Limb (tissue), 2 donors: ENCODE measurements at regions not wholly inside any gene's neighbourhood (a gene's known extent, or its start where the extent isn't known, plus 50 kb on each side); places are given as distances from the start of the nearest gene placed in this dataset.

Experiments
- DNase-seq, 2 donors: peaks; one replicate each; pipeline ENCODE4 v3.0.0-alpha.2; 2016; ENCODE audit errors: extremely low spot score in 2 of 2

- DNase-seq = no peak
Measured at GRCh38 chr4:123833171-123833643, 436.6 kb downstream of the SPRY1 start.

GRCh38 chr4:123835831-123836590, 439.4 kb downstream of the SPRY1 start:
- no peak for DNase-seq

- no peak for DNase-seq
Measured at GRCh38 chr4:123836851-123837595, 440.4 kb downstream of the SPRY1 start.

DNA sequence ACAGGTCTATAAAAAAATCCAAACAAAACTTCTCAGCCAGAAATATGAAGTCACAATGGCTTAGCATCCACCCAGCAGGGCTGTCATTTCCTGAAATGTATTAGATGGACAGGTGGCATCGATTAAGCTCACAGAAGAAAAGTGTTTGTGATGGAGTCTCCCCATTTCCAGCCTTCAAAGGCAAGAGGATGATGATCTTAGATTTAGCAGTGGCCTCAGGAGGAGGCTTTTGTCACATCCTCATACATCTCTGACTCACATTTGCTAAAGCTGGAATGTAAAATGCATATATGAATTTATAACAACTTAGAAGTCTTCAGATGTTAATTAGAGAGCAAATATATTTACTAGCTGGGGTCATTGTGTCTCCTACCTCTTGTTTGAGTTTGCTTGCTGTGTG, 441.9 kb downstream of the SPRY1 start:
- DNase-seq = no peak

DNA sequence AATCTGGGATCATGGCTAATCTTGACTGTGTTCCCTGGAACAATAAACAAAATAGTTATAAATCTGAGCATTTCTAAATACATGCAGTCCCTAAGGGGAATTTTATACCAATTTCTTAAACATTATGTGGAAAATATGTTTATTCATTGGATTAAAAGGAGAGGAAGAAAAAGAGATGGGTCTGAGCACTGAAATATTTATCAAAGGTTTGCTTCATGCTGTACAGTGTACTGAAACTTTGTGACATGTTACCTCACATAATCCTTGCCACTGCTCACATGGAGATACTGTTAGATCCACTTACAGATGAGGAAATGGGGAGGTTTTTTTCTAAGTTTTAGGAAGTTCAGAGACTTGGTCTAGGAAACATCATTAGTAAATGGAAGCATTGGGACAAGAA, 443.6 kb downstream of the SPRY1 start:
- DNase-seq = no peak

- no peak for DNase-seq
Measured at GRCh38 chr4:123841447-123842121, 445.0 kb downstream of the SPRY1 start.

- DNase-seq = no peak
Measured at GRCh38 chr4:123843137-123843536, 446.5 kb downstream of the SPRY1 start.

GRCh38 chr4:123844374-123844773, 447.8 kb downstream of the SPRY1 start:
- DNase-seq = no peak

GRCh38 chr4:123846092-123846491, 449.5 kb downstream of the SPRY1 start:
- no peak for DNase-seq

DNA sequence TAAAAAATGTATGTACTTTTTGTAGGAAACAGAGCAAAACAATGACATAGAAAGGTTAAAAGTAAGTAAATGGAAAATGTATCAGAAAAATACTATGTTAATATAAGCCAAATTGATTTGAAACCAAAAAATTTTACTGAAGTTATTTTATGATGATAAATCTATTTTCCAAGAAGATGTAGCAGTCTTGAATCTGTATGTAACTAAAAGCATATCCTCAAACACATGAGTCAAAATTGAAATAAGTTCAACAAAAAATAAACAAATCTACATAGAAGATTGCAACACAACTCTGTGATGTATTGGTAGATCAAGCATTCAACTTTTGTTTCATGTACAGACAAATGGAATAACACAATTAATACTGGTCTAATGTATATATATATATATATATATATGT, 450.0 kb downstream of the SPRY1 start:
- no peak for DNase-seq

- no peak for DNase-seq
Measured at GRCh38 chr4:123848606-123849005, 452.0 kb downstream of the SPRY1 start.

GRCh38 chr4:123849495-123849894, 452.9 kb downstream of the SPRY1 start:
- no peak for DNase-seq

- no peak for DNase-seq
Measured at GRCh38 chr4:123851521-123851920, 454.9 kb downstream of the SPRY1 start.

DNA sequence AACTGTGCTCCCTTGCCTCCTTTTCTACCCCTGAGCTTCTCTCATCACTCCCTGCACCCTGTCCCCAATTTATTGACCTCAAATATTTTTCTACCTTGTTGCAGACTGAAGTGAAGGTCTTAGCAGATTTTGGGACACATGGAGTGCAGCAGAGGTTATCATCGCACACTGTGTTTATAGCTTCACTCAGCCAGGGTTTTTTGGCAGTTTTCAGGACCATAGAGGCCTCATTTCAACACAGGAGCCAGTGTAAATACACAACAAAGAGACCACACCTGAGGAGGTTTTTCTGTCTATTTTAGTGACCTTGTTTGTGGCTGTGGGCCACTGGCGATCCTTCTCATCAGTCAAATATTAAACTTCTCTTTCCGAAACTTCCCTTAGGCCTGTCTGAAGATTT, 457.1 kb downstream of the SPRY1 start:
- DNase-seq = no peak

DNA sequence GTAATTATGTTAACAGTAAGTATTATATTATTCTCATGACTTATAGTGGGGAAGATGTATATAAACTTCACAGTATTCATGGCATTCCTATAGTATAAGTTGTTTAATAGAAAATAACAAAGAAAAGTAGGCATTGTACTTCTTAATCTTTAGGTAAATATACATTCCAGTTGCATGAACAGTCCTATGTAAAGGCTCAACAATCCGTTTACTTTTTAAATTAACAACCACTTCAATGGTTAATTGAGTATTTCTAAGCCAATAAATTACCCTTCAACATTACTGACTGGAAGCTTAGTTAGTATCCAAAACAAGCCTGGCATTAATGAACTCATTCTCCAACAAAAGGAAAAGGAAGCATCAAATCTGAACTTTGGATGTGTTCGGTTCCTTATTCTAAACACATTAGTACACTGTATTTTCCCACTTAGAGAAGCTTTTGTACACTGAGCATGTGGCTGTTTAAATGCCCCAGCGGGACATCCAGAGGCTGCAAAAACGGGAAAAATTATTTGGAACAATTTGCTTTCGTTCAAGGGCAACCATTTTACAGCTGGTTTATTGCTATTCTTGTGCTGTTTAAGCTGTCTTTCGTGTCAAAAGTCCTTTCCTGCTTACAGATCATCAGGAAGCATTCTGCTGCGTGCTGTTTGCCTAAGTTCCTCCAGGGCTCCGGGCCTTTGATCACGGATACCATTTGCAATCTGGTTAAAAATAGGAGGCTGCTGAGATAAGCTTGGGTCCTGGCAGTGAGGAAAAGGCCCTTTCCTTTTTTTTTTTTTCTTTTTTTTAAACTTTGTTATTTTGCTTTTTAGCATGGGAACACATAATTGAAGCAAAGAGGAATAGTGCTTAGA, 460.3 kb downstream of the SPRY1 start:
- DNase-seq = peak; percentile 52 to 74

GRCh38 chr4:123858465-123858864, 461.9 kb downstream of the SPRY1 start:
- no peak for DNase-seq

DNA sequence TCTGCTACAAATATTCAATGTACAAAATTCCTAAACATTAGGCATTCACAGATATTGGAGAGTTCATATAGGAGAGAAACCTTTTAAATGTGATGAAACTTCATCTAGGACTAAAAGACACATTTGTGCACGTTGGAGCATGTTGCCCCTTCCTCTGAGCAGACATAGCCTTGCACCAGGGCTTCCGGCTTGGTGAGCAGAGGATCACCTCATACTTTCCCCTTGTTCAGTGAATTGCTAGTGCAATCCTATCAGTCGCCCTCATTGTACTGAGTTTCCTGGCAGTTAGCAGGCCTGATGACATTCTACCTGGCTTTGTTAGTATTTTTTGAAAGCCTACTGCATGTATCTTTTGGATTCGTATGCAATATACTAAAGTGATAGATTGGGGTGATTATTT, 466.2 kb downstream of the SPRY1 start:
- DNase-seq = no peak

GRCh38 chr4:123866796-123867195, 470.2 kb downstream of the SPRY1 start:
- no peak for DNase-seq

- no peak for DNase-seq
Measured at GRCh38 chr4:123867910-123868587, 471.5 kb downstream of the SPRY1 start.

DNA sequence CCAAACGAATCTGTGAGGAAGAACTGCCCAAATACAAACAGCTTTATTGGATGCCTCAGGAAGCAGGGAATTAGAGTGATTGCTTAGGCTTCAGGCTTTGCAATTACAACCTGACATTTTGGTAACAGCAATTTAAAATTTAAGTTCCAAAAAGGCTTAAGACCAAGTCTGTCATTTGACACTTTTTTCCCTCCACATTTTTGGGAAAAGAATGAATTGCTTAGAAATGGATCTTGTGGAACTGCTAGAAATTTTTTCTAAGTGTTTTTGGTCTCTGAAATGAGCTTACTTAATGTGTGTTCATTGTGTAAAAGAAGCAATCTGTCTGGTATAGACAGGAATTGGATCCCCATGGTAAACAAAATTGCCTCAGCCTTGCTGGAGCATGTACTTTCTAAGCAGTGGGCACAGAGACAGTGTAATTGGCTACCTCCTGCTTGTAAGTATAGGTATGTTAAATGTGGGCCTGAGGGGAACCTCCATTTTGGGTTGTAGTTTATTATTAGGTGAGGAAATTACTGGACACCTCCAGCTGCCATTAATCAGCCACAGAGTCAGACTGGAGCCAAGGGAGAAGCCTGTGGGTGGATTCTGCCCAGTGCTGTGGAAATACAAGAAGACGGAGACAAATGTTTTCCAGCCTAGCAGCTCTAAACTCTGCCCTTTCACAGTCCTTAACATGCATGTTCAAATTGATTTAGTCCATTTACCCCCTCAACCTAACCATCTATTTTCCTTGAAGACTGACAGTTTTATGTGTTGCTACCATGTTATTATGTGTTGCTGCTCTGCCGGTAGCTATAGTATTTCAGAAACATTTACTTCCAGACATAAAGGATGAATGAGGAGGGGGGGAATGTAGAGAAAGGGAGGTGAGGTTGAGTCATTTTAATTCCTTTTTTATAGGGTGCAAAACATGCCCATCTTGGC, 473.0 kb downstream of the SPRY1 start:
- peak in 1 of 2 donors; percentile 71 for DNase-seq
